B cell (primary cell): ENCODE measurements at regions not wholly inside any gene's neighbourhood (a gene's known extent, or its start where the extent isn't known, plus 50 kb on each side); places are given as distances from the start of the nearest gene placed in this dataset.

ENCODE experiments used
- CTCF ChIP-seq: fragments of 200-600 bp; IDR thresholded peaks from one replicate; pipeline ENCODE4 v1.8.0; 2022; ENCODE audit warnings: antibody characterized with exemption, mild to moderate bottlenecking
- EZH2 ChIP-seq: IDR thresholded peaks from 2 replicates; pipeline ENCODE4 v1.6.1; 2012; ENCODE audit warnings: borderline replicate concordance, low read depth, mild to moderate bottlenecking, moderate library complexity, low read length; ENCODE audit not compliant: insufficient read depth, poor library complexity, severe bottlenecking

GRCh38 chr20:56766528-56766927 lies 137.4 kb downstream of the TFAP2C start:
- TF ChIP-seq CTCF (no peak), EZH2 (no peak)
